PC-3 (cell line): ENCODE measurements at regions not wholly inside any gene's neighbourhood (a gene's known extent, or its start where the extent isn't known, plus 50 kb on each side); places are given as distances from the start of the nearest gene placed in this dataset.

Experiments used
- EZH2 ChIP-seq: fragments of 300-600 bp; sonication (generic); IDR thresholded peaks from one replicate; pipeline ENCODE4 v1.6.1; 2017; ENCODE audit warnings: antibody characterized with exemption, mild to moderate bottlenecking, low read length; ENCODE audit not compliant: unreplicated experiment
- EZH2phosphoT487 ChIP-seq: fragments of 300-600 bp; sonication (generic); IDR thresholded peaks from 2 replicates; pipeline ENCODE4 v1.6.1; 2018; ENCODE audit warnings: mild to moderate bottlenecking, antibody characterized with exemption, low read length, borderline replicate concordance
- TF ChIP-seq, protein P1 (sequence below): fragments of 300-600 bp; sonication (generic); conservative IDR thresholded peaks from 2 replicates; pipeline ENCODE4 v1.5.1; 2017; ENCODE audit warnings: antibody characterized with exemption, low read depth, mild to moderate bottlenecking, low read length

DNA sequence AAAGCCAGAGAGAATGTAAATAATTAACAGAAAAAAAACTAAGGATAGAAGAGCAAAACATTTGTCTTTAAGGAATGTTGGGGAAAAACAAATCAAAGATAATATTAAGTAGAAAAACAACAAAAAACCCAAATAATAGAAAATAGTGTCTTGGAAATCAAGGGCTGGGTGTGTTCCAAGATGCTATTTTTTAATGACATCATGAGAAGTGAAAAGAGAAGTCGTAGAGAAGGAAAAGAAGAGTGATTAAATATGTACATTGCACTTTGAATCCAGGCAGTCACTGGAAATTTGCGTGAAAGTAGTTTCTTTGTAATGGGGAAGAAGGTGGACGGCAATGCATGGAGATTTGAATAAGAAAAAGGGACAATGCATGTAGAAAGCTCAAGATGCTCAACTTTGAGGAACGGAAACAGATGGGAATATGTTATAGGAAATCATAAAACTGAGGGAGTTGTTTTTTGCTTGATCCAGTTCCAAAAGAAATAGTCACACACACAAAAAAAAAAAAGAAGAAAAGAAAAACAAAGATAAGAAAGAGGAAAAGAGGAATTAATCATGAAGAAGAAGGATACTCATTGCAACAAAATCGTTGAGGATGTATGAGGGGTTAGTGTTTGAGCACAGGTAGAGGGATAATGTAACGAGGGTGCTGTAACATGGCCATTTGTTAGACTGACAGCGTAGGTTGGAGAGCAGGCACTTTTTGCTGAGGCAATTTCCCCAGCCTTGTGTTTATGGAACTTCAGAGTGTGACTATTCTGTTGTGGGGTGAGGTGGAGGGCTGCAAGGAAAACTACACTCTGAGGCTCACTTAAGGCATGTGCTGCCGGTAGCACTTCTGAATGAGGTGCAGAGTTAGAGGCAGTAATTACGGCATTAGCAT is 184.1 kb downstream of the CALCRL start:
- TF ChIP-seq, protein P1, sequence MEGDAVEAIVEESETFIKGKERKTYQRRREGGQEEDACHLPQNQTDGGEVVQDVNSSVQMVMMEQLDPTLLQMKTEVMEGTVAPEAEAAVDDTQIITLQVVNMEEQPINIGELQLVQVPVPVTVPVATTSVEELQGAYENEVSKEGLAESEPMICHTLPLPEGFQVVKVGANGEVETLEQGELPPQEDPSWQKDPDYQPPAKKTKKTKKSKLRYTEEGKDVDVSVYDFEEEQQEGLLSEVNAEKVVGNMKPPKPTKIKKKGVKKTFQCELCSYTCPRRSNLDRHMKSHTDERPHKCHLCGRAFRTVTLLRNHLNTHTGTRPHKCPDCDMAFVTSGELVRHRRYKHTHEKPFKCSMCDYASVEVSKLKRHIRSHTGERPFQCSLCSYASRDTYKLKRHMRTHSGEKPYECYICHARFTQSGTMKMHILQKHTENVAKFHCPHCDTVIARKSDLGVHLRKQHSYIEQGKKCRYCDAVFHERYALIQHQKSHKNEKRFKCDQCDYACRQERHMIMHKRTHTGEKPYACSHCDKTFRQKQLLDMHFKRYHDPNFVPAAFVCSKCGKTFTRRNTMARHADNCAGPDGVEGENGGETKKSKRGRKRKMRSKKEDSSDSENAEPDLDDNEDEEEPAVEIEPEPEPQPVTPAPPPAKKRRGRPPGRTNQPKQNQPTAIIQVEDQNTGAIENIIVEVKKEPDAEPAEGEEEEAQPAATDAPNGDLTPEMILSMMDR: no peak
- TF ChIP-seq EZH2: no peak
- TF ChIP-seq EZH2phosphoT487: no peak
